ENCODE measurements at regions not wholly inside any gene's neighbourhood (a gene's known extent, or its start where the extent isn't known, plus 50 kb on each side); places are given as distances from the start of the nearest gene placed in this dataset.

- TF ChIP-seq GATA3 (IDR thresholded peaks at IDR 0.05; ENCODE audit: low read depth, low read length), result no peak
- TF ChIP-seq GATA2 (IDR thresholded peaks at IDR 0.05; ENCODE audit: low read depth, low read length), result no peak
Observed at GRCh38 chr3:95717048-95717447, 1097.3 kb upstream of the EPHA6 start.
